Renal pelvis (tissue), 1 donor: ENCODE measurements at regions not wholly inside any gene's neighbourhood (a gene's known extent, or its start where the extent isn't known, plus 50 kb on each side); places are given as distances from the start of the nearest gene placed in this dataset.
A peak's percentile ranks its signal among the peaks of the same experiment; 100 is the strongest.
"Not testable (repeated sequence)": the region's sequence is repeated elsewhere in the genome, so short reads cannot be mapped to it uniquely, and the experiment has no call there.

ENCODE experiments used
- DNase-seq: peaks from one replicate; pipeline ENCODE4 v3.0.0-alpha.2; 2013

DNA sequence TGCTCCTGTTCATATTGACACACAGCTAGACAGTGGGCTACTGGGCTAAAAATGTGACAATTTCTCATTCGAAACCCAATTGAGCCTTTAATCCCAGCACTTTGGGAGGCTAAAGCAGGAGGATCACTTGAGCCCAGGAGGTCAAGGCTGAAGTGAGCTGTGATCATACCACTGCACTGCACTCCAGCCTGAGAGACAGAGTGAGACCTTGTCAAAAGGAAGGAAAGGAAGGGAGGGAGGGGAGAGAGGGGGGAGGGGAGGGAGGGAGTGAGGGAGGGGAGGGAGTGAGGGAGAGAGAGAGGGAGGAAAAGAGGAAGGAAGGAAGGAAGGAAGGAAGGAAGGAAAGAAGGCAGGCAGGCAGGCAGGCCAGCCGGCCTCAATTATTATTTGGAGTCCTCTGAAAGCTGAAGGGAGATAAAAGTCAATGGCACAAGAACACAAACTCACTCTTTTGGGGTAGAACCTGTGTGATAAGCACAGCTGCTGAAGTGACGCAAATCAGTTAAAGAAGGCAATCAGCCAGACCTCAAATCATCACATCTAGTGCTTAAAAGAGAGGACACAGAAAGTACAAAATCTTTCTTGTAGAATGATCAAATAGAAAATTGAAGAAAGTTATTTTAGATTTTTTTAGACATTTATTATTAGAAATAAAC lies 98.1 kb downstream of the CCDC71L start:
- DNase-seq = no peak

DNA sequence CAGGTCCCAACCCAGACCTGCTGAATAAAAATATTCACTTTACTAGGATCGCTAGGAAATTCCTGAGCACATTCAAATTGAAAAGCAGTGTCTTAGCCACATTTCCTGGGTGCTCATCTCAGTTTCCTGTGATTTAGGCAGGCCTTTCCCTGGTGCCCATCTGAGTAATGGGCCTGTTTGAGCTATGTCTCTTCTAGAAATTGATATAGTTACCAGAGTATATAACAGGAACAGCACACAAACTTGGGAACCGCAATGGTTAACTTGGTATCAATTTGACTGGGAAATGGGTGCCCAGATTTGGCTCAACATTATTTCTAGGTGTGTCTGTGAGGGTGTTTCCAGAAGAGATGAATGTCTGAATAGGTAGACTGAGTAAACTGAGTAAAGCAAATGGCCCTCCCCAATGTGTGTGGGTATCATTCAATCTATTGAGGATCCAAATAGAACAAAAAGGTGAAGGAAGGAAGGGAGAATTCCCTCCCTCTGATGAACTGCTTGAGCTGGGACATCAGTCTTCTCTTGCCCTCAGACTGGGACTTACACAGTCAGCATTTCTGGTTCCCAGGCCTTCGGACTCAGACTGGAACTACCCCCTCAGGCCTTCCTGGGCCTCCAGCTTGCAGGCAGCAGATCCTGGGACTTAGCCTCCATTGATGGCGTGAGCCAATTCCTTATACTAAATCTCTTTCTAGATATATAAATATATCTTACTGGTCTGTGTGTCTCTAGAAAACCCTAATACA lies 99.1 kb downstream of the CCDC71L start:
- no peak for DNase-seq

DNA sequence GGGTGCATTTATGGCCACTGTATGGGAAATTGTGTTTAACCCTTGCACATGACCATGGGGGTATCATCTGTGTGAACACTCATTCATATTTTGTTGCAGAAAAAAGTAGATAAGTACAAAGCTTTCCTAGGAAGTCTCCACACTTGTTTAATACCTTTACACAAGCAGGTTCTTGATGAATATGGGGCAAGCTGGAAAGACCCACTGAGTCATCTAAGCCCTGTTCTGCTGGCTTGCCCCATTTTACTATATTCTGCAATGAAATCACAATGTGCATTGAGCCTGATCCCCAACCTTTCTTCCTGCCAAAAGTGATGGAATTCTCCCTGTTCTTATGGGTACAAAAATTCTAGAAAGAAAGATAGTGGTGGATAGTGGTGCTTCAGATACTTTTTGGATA lies 99.8 kb downstream of the CCDC71L start:
- DNase-seq = no peak

DNA sequence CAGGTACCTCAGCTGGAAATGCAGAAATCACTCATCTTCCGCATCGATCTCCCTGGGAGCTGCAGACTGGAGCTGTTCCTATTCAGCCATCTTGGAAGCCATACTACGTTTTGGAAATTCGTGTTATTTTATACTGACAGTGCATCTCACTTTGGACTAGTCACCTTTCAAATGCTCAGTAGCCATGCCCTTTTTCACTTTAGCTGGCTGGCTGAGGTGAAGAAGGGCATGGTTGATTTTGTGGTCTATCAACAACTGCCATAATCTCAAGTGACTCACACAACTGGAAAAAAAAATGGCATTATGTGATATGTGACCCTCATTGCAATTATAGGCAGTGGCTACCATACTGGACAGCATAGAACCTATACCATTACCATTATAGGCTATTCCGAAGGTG lies 100.5 kb downstream of the CCDC71L start:
- no peak for DNase-seq

DNA sequence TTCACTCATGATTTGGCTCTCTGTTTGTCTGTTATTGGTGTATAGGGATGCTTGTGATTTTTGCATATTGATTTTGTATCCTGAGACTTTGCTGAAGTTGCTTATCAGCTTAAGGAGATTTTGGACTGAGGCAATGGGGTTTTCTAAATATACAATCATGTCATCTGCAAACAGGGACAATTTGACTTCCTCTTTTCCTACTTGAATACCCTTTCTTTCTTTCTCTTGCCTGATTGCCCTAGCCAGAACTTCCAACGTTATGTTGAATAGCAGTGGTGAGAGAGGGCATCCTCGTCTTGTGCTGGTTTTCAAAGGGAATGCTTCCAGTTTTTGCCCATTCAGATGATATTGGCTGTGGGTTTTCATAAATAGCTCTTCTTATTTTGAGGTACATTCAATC lies 104.7 kb downstream of the CCDC71L start:
- not testable (repeated sequence) for DNase-seq

DNA sequence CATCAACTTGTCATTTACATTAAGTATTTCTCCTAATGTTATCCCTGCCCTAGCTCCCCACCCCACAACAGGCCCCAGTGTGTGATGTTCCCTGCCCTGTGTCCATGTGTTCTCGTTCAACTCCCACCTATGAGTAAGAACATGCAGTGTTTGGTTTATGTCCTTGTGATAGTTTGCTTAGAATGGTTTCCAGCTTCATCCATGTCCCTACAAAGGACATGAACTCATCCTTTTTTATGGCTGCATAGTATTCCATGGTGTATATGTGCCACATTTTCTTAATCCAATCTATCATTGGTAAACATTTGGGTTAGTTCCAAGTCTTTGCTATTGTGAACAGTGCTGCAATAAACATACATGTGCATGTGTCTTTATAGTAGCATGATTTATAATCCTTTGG lies 106.3 kb downstream of the CCDC71L start:
- DNase-seq = not testable (repeated sequence)

DNA sequence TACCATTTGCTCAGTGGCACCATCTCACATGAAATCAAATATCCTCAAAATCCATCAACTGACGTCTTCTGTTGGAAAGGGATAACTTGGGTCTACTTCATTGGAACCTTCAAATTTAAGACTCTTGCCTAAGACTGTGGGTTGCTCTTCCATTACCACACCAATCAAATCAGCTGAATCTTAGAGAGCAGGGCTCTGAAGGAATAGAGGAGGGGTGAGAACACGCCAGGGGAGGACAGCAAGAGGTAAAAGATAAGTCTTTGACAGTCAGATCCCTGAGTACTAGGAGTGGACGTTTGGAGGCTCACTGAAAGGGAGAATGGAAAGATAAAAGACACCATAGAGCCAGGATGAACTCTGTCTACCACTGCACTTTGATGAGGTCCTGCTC lies 107.5 kb downstream of the CCDC71L start:
- DNase-seq = no peak

DNA sequence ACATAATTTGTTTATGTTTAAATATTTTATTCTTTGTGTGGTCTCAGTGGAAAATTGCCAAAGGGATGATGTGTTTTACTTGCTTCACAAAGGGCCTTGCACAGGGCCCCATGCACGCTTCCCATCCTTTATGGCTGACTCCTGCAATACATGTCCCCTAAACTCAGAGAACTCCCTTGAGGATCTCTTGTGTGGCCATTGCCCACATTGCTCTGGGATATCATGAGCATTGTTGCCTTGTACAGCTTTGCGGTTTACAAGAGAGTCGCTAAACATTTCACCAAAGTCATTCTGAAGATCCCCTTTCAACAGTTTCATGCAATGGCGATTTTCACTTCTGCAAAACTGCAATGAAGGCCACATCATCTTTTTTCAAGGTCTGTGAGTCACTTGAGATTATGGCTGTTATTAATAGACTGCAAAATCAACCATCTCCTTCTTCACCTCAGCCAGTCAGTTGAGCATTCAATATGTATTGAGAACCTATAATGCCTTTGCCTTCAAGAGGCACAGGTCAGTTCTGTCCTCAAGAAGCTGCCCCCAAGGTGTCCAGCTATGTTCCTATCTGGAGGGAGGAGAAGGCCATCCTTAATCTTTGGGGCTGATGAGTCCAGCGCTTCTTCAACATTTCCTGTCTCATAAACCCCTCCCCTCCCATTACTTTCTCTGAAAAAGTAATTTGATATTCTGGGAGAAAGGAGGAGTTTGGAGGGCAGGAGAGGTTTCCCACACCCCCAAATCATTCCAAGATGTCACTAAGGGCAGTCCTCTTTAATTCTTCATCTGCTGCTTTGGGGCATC lies 108.1 kb downstream of the CCDC71L start:
- no peak for DNase-seq

DNA sequence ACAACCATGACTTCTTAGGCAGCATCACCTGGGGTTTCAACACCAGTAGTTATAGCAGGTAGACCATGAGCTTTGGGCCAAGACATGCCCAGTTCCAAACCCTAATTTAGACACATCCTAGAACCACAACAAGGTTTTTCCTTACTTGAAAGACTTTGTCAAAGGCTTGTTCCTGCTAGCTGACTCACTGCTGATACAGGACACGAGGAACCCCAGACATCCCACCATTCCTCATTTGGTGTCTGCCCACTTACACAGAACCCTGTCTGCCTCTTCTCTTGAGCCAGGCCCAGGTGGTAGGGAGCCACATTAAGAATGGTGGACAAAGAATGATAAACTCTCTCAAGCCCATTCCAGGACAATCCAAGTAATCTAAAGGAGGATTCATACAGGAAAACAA lies 109.0 kb downstream of the CCDC71L start:
- no peak for DNase-seq

DNA sequence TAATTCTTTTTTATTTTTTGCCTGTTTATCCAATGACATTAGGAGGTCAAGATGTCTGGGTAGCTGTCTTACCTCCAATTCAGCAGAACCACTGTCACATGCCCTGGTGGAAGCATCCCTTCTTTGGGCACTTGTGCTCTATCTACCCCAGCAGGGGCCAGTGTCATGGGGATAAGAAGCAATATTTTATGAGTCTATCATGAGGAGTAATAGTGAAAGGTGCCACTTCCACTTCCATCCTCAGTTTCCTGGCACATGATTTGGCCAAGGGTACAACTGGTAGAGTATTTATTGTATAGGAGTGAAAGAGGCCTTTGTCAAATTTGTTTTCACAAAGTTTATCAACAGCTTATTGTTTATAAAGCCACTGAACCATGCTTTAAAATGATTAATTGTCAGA lies 112.5 kb downstream of the CCDC71L start:
- DNase-seq = no peak

DNA sequence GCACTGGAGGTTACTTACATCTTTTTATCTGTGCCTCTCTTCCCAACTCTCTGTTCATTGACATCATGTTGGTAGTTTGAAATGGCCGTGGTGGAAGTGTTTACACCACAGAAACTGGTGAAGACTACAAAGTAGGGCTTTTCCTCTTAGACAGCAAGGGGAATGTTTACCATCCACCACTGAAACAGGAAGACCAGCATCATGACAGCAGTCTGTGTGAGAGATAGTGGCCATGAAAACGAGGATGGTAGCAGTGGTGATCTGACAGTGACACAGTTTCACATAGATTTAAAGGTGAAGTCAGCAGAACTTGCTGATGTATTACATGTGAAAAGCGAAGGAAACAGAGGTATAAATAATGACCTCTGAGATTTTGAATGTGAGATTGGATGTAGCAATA lies 115.7 kb downstream of the CCDC71L start:
- DNase-seq = no peak

DNA sequence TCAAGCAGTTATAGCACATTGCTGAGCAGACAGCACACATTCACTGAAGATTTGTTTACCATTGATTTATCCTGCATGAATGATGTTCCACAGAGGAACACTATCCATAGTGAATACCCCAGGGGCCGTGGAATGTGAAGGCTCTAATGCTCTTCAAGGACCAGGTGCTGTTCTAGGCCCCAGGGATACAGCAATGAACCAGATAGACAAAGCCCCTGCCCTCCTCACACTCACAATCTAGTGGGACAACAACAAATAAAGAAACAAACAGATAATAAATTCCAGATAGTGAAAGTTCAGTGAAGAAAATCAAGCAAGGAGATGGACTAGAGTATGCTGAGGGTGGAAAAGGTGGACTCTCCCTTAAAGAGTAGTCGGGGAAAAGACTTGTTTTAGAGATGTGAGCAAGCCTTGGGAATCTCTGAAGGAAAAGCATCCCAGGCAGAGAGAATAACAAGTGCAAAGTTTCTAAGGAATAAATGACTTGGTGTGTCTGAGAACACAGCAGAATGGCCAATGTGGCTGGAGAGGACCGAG lies 117.7 kb downstream of the CCDC71L start:
- DNase-seq = no peak

DNA sequence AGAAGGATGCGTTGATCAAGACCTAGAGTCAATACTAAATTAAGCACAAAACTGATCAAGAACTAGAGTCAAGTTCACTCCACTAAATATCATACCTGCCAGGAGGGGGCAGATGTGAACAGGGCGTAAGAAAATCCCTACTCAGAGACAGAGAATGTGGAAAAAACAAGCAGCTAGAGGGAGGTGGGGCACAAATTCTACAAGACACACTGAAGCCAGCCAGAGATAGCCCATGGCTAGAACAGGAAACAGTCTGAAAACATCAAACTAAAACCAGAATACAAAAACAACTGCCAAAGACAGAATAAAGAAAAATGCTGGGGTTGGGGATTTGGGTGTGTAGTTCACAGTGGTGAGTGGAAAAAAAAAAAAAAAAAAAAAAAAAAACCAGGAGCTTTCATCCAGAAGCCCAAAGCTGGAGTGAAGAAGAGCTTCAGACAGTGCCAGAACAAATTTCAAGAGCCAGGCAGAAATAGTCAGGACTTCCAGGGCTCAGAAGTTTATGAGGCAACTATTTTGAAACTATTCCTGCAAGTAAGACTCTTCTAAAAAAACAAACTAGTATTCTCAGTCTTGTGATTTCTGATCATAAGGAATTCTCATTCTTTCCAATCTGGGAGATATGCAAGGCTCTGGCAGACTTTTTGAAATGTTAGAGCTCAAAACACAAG lies 118.3 kb downstream of the CCDC71L start:
- DNase-seq = peak; percentile 45

DNA sequence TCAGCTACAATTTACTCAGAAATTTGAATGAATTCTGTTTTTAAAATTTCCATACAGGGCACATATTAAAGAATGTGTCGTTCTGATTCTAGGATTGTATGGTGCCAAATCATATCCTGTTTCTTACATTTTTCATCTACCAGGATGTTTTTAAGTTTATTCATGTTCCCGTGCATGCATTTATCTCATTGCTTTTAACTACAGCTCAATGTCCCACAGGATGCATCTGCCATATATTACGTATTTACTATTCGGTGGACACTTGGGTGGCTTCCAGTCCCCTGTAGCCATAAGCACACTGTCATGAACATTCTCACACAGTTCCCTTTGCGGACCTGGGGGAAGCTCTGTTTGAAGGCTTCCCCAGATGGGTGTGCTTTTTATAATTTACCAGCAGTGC lies 122.3 kb downstream of the CCDC71L start:
- no peak for DNase-seq

DNA sequence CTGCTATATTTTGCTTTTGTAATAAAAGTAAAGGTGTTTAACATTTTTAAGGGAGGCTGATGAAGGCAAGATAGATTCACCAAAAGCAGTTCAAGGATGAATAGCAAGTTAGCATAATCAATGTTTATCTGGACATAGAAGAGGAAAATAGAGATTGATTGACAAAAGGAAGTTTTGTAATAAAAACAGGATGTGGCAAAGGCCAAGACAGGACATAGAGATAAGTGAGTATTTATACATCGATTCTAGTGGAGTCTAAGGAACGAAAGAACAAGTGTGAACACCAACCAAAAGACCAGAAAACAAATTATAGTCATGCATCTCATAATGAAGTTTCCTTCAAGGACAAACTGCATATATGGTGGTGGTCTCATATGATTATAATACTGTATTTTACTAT lies 123.8 kb downstream of the CCDC71L start:
- no peak for DNase-seq

DNA sequence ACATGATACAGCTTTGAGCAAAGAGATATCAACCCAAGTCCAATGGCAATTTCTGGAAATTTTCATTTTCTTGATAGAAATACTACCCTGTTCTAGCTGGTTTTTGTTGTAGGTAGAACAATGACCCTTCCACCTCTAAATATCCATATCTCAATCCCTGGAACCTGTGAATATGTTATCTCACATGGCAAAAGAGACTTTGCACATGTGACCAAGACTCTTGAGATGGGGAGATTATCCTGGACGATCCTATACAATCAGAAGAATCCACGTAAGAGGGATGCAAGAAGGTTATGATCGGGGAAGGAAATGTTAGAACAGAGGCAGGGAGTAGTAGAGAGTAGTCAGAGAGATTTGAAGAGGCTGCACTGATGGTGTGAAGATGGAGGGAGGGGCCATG lies 124.9 kb downstream of the CCDC71L start:
- DNase-seq = no peak

DNA sequence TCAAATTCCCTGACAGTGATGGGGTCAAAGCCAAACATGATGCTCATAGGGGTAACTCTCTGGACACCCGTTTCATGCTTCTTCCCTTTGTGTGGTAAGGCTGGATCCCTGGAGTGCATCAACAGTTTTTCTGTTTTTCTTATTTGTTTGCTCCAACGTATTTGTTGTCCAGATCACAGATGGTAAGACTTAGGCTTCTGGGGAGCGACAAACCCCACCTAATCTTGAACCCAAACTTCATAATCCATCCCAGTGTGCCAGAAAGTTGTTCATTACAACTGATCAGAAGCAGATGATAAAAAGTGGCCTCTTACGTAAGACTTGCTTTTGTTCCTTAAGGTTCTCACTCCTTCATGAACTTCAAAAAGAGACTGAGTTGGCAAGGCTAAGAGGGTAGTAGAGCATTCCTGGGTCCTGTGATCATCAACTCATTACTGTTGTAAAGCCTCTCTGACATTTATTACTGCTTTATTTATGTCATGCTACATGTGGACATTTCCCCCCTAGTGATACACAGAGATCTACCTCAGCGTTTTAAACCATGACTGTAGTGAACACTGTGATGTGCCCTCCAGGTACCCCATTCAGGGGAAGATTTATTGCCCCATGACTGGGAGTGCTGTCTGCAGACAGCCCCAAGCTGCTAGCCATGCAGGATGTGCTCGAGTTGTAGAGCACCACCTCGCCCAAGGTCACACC lies 125.6 kb downstream of the CCDC71L start:
- DNase-seq = no peak

DNA sequence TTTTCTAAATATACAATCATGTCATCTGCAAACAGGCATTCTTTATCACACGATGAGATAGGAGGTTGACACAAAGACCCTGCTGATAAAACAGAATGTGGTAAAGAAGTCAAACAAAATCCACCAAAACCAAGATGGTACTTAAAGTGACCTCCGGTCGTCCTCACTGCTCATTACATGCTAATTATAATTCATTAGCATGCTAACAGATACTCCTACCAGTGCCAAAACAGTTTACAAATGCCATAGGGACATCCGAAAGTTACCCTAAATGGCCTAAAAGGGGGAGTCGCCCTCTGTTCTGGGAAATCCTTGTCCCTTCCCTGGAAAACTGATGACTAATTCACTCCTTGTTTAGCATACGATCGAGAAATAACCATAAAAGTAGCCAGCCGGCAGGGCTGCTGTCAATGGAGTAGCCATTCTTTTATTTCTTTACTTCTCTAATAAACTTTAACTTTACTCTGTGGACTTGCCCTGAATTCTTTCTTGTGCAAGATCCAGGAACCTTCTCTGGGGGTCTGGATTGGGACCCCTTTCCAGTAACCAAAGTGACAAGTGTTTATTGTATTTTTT lies 126.6 kb downstream of the CCDC71L start:
- no peak for DNase-seq

DNA sequence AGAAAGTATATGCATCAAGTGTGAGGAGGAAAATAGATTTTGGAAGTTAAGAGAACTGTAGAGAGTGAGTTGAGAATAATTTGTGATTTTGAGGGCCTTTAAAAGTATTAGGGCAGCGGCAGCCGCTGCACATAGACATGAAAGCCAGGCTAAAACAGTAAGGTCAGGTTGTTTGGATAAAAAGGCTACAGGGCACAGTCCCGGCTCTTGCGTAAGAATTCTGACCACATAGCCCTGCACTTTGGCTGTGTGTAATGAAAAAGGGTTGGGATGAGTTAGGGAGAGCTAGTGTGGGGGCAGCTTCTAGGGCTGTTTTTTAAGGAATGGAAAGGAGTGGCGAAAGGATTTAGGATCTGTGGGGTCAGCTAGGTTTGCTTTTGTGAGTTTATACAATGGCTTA lies 130.8 kb downstream of the CCDC71L start:
- DNase-seq = not testable (repeated sequence)

DNA sequence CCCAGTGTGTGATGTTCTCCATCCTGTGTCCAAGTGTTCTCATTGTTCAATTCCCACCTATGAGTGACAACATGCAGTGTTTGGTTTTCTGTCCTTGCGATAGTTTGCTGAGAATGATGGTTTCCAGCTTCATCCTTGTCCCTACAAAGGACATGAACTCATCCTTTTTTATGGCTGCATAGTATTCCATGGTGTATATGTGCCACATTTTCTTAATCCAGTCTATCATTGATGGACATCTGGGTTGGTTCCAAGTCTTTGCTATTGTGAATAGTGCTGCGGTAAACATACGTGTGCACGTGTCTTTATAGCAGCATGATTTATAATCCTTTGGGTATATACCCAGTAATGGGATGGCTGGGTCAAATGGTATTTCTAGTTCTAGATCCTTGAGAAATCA lies 134.3 kb downstream of the CCDC71L start:
- not testable (repeated sequence) for DNase-seq

DNA sequence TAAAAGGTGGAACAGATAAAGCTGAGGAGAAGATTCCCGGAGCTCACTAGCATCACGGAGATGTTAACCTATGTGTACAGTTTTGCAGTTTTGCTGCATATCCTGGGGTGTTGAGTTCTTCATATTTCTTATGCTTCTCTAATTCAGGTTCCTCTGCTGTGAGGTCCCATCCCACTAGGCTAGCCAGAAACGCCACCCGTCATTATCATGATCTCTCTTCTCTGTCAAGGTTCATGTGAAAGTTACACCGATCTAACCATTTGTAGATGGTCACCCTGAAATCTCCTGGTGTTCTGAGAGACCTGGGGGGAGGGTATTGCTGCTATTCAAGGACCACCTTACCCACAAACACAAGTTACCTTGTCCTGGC lies 136.3 kb downstream of the CCDC71L start:
- DNase-seq = no peak
